ENCODE measurements at regions not wholly inside any gene's neighbourhood (a gene's known extent, or its start where the extent isn't known, plus 50 kb on each side); places are given as distances from the start of the nearest gene placed in this dataset.
"Not testable (repeated sequence)": the region's sequence is repeated elsewhere in the genome, so short reads cannot be mapped to it uniquely, and the experiment has no call there.

DNA sequence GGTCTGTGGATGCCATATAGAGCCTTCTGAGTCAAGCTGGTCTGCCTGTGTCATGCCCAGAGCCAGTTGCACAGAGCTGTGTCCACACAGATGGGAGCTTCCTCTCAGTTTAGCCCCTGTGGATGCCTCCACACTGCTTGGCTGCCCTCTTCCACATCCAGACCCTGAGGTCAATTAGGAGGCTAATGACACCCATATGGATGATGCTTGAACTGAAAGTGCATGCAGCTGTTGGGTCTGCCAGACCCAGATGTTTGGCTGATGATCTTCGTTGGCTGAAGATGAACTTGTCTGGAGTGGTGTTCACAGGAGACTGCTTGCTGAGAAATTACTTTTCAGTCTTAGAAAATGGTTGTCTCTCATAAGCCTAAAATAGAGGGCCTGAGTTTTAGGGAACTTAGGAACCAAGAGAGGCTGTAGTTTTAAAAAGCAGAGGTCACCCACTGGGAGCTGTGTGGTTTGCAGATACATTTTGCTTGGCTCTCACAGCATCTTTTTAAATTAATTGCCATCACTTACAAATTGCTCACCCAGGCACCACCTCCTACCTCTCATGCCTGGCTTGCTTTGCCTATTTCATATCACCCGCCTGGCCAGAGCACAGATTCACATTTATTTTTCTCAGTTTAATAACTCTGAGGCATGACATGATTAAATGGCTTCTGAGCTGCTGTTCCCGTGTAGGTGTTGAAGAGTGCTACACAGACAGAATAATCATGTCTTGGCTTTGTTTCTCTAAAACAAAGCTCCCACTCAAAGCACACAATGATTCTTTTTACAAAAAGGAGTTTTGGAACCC, 176.1 kb downstream of the MINAR1 start:
- no peak for DNase-seq

DNA sequence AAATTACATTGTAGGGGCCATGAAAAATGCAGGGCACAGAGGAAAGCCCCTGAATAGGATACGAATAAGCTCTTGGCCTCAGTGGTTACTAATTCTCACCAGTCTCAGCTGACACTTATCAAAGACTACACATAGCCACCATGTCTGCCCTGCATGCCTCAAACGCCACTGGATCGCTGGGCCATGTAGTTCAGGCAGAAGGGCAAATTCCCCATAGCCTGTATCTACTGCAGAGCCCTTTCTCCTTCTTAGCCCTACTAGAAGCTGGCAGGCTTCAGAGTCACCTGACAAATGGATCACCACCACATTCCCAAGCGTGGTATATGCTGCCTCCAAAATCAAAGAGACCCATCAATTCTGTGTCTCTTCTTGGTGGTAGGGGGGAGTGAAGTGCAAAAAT, 177.4 kb downstream of the MINAR1 start:
- DNase-seq = no peak

DNA sequence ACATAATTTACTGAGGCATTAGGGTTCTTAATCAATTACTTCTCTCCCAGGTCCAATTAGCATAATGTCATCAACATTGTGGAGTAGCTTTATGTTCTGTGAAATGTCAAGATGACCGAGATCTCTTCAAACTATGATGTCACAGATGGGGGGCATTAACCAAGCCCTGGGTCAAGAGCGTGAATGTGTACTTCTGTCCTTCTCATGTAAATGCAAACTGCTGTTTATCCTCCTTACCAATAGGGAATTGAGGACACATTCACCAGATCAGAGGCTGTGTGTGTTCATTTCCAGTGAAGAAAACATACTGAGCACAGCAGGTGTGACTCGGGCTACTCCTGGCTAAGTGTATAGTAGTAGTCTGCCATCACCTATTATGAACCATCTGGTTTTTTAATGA, 177.9 kb downstream of the MINAR1 start:
- DNase-seq = no peak

- DNase-seq = no peak
Measured at GRCh38 chr15:79615754-79616153, 183.6 kb downstream of the MINAR1 start.

GRCh38 chr15:79617071-79617470, 184.9 kb downstream of the MINAR1 start:
- no peak for DNase-seq

DNA sequence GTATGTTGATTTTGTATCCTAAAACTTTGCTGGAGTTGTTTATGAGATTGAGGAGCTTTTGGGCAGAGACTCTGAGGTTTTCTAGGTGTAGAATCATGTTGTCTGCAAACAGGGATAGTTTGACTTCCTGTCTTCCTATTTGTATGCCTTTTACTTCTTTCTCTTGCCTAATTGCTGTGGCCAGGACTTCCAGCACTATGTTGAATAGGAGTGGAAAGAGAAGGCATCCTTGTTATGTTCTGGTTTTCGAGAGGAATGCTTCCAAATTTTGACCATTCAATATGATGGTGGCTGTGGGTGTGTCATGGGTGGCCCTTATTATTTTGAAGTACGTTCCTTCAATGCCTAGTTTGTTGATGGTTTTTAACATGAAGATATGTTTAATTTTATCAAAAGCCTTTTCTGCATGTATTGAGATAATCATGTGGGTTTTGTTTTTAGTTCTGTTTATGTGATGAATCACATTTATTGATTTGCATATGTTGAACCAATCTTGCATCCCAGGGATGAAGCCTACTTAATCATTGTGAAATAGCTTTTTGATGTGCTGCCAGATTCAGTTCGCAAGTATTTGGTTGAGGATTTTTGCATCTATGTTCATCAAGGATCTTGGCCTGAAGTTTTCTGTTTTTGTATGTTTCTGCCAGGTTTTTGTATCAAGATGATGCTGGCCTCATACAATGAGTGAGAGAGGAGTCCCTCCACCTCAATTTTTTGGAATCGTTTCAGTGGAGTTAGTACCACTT, 188.1 kb downstream of the MINAR1 start:
- DNase-seq = no peak

DNA sequence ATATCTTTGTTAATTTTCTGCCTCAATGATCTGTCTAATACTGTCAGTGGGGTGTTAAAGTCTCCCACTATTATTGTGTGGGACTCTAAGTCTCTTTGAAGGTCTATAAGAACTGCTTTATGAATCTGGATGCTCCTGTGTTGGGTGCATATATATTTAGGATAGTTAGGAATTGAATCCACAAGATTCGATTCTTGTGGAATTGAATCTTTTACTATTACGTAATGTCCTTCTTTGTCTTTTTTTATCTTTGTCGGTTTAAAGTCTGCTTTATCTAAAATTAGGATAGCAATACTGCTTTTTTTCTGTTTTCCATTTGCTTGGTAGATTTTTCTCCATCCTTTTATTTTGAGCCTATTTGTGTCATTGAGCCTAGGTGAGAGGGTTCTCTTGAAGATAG, 189.7 kb downstream of the MINAR1 start:
- not testable (repeated sequence) for DNase-seq

- DNase-seq = no peak
Measured at GRCh38 chr15:79623488-79623887, 191.4 kb downstream of the MINAR1 start.

GRCh38 chr15:79629687-79630086, 197.6 kb downstream of the MINAR1 start:
- no peak for DNase-seq

GRCh38 chr15:79632457-79632856, 200.3 kb downstream of the MINAR1 start:
- DNase-seq = no peak

DNA sequence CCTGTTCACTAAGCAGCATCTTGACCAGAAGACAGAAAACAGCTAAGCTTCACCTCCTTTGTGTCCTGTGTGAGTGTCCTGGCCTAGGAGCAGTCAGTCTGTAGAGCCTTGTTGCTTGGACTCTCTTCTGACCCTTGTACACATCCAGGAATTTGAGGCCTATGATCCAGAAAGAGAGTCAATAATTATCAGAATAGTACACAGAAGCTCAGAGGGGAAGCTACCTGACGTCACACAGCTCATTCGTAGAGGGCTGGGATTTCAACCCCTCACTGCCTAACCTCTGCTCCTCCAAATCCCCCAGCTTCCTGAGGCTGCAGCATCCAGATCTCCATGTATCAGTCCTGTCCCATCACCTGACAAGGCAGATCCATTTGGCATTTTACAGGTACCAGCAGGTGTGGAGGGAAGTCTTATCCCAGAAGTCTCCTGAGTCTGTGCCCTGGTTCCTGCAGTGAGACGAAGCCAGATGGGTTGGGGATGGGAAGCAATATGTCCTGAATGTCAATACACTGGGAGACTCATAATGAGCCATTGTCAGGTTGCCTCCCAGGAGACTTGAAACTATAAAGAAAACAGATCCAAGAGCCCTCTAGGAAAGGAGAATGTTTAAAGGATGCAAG, 203.1 kb downstream of the MINAR1 start:
- DNase-seq = no peak

GRCh38 chr15:79635897-79636561, 203.9 kb downstream of the MINAR1 start:
- DNase-seq = no peak

DNA sequence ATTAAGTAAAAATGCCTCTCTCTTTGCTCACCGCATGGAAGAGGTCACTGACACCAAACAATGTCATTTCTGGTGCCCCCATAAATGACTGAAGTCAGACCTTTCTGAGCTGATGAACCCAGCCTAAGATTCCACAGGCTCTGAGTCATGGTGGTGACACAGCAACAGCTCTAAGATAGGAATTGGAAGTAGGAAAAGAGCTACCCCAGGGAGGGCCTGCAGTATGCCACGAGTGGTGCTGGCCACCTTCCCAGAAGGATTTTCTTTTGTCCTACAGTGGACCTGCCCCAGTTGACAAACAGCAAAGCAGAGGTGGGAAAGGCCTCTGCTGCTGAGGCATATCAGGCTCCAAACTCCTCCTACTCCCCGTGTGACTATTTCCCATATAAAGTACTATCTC, 208.1 kb downstream of the MINAR1 start:
- no peak for DNase-seq

- DNase-seq = no peak
Measured at GRCh38 chr15:79641841-79642240, 209.7 kb downstream of the MINAR1 start.

GRCh38 chr15:79643393-79643792, 211.3 kb downstream of the MINAR1 start:
- no peak for DNase-seq

GRCh38 chr15:79644091-79644490, 212.0 kb downstream of the MINAR1 start:
- DNase-seq = peak in 1 of 2 experiments; percentile 21

DNA sequence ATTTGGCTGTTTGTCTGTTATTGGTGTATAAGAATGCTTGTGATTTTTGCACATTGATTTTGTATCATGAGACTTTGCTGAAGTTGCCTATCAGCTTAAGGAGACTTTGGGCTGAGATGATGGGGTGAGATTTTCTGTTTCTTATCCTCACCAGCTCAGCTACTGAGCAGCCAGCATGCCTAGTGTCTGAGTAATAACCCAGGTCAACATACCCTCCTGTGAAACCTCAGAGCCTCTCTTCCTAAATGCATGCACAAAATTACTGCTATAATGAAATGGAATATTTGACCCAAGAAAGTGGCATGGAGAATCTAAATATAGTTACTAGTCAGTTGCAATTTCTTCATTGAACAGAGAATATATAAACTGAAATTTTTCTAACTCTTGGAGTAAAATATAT, 220.8 kb downstream of the MINAR1 start:
- not testable (repeated sequence) for DNase-seq

- DNase-seq = no peak
Measured at GRCh38 chr15:79653533-79653932, 221.4 kb downstream of the MINAR1 start.

- DNase-seq = no peak
Measured at GRCh38 chr15:79656151-79657000, 224.2 kb downstream of the MINAR1 start.

DNA sequence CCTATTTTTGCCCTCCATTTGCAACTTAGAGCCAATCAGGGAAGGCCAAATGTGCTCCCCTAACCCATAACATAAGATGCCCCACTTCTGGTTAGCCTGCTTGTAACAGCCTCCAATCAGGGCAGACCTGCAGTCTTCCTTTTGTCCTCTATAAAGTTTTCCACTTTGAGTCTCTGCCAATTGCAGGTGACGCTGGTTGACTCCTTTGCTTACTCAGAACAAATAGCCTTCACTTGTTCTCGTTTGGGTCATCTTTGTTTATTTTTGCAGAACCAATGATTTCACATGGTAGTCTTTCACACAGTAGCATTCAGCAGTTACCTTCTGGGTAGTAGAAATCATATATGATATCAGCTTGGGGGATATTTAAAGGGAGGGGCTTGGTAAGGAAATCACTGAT, 225.6 kb downstream of the MINAR1 start:
- DNase-seq = no peak

- DNase-seq = no peak
Measured at GRCh38 chr15:79659691-79660090, 227.6 kb downstream of the MINAR1 start.

GRCh38 chr15:79661411-79661810, 229.3 kb downstream of the MINAR1 start:
- no peak for DNase-seq

Measured in activated T-cell treated with anti-CD3 and anti-CD28 coated beads, Interleukin-2, amount 50 U/mL, for 48 hours (primary cell).